Brain microvascular endothelial cell (primary cell): ENCODE measurements at regions not wholly inside any gene's neighbourhood (a gene's known extent, or its start where the extent isn't known, plus 50 kb on each side); places are given as distances from the start of the nearest gene placed in this dataset.

Experiments used
- DNase-seq: peaks from one replicate; pipeline ENCODE4 v3.0.0-alpha.2; 2020
- H3K27ac ChIP-seq: fragments of 250-450 bp; sonication (Bioruptor Pico); 2 replicates; pipeline ENCODE4 v1.5.1; 2020; ENCODE audit warnings: mild to moderate bottlenecking, moderate library complexity
- H3K27me3 ChIP-seq: fragments of 250-450 bp; sonication (Bioruptor Pico); replicated peaks from 2 replicates; pipeline ENCODE4 v1.5.1; 2020; ENCODE audit warnings: mild to moderate bottlenecking
- H3K36me3 ChIP-seq: fragments of 250-450 bp; sonication (Bioruptor Pico); replicated peaks from 2 replicates; pipeline ENCODE4 v1.5.1; 2020; ENCODE audit warnings: mild to moderate bottlenecking
- H3K4me3 ChIP-seq: 2 replicates; pipeline ENCODE4 v1.5.1; 2011; ENCODE audit warnings: low read depth, mild to moderate bottlenecking, control low read depth, low read length, moderate library complexity
- CTCF ChIP-seq: IDR thresholded peaks from 2 replicates; pipeline ENCODE4 v1.5.1; 2011; ENCODE audit warnings: low read depth, mild to moderate bottlenecking, moderate library complexity, low read length, control low read depth, inconsistent platforms; ENCODE audit errors: missing control alignments
- in situ Hi-C: cut with HindIII; loops from 2 replicates; pipeline ENCODE4 v1.10.0; 2017; ENCODE audit warnings: low sequenced_read_pairs, low pct_ligation_motif_present

GRCh38 chr15:46652266-46652665, 1017.4 kb downstream of the SQOR start:
- DNase-seq = no peak
- no peak overlapping the region for H3K4me3 ChIP-seq
- no peaks in the 10 kb centered on the region for H3K36me3 ChIP-seq
- H3K27me3 ChIP-seq = no peaks in the 10 kb centered on the region
- in situ Hi-C loops = no loop called here
- TF ChIP-seq CTCF = no peak
- no peak overlapping the region for H3K27ac ChIP-seq

GRCh38 chr15:46654993-46655392, 1020.2 kb downstream of the SQOR start:
- Histone ChIP-seq H3K36me3 (no peaks in the 10 kb centered on the region), H3K27me3 (no peaks in the 10 kb centered on the region), H3K27ac (no peak overlapping the region), H3K4me3 (no peak overlapping the region)
- no peak for DNase-seq
- TF ChIP-seq CTCF = no peak
- in situ Hi-C loops = no loop called here

- H3K4me3 ChIP-seq = no peak overlapping the region
- DNase-seq = no peak
- TF ChIP-seq CTCF = no peak
- in situ Hi-C loops = no loop called here
- no peaks in the 10 kb centered on the region for H3K36me3 ChIP-seq
- H3K27me3 ChIP-seq = no peaks in the 10 kb centered on the region
- H3K27ac ChIP-seq = no peak overlapping the region
Measured at GRCh38 chr15:46660096-46660842, 1025.4 kb downstream of the SQOR start.

- Histone ChIP-seq H3K4me3 (no peak overlapping the region), H3K27me3 (no peaks in the 10 kb centered on the region), H3K36me3 (no peaks in the 10 kb centered on the region), H3K27ac (no peak overlapping the region)
- in situ Hi-C loops = no loop called here
- no peak for DNase-seq
- TF ChIP-seq CTCF = no peak
Measured at GRCh38 chr15:46670258-46670657, 1035.4 kb downstream of the SQOR start.

- H3K4me3 ChIP-seq = no peak overlapping the region
- no peaks in the 10 kb centered on the region for H3K36me3 ChIP-seq
- in situ Hi-C loops = no loop called here
- H3K27ac ChIP-seq = no peak overlapping the region
- DNase-seq = no peak
- TF ChIP-seq CTCF = no peak
- no peaks in the 10 kb centered on the region for H3K27me3 ChIP-seq
Measured at GRCh38 chr15:46671336-46671735, 1036.5 kb downstream of the SQOR start.

GRCh38 chr15:46672041-46672440, 1037.2 kb downstream of the SQOR start:
- no peak overlapping the region for H3K4me3 ChIP-seq
- H3K27me3 ChIP-seq = no peaks in the 10 kb centered on the region
- in situ Hi-C loops = no loop called here
- no peak overlapping the region for H3K27ac ChIP-seq
- no peak for TF ChIP-seq CTCF
- H3K36me3 ChIP-seq = no peaks in the 10 kb centered on the region
- DNase-seq = no peak
